GM12878 (cell line): ENCODE measurements at regions not wholly inside any gene's neighbourhood (a gene's known extent, or its start where the extent isn't known, plus 50 kb on each side); places are given as distances from the start of the nearest gene placed in this dataset.

ENCODE experiments used
- ATAC-seq: fragments of 200-7000 bp; cut with Tn5 transposase; 3 replicates; pipeline ENCODE4 v1.9.1; 2020; ENCODE audit warnings: mild to moderate bottlenecking, moderate library complexity
- BruUV-seq: library from RNA; stranded (reverse); fragments of 400-500 nt; replicated peaks from 2 replicates; lab custom pipeline; 2021; lab: Mats Ljungman, UMichigan
- CTCF ChIA-PET: fragments of 300-600 bp; sonication (Branson Sonifier 250); formaldehyde crosslinking; extraction: SDS; loops from one replicate; lab custom pipeline; 2021; ENCODE audit warnings: inconsistent platforms; lab: Yijun Ruan, JAX
- POLR2A ChIA-PET: fragments of 350-600 bp; formaldehyde crosslinking; extraction: SDS; loops from one replicate; lab custom pipeline; 2021; ENCODE audit warnings: inconsistent platforms; lab: Charles Lee
- RAD21 ChIA-PET: fragments of 300-600 bp; sonication (Branson Sonifier 250); formaldehyde crosslinking; loops from one replicate; lab custom pipeline; 2023; ENCODE audit warnings: antibody characterized with exemption; ENCODE audit not compliant: unreplicated experiment; lab: Charles Lee
- SMC1A ChIA-PET: fragments of 300-600 bp; sonication (Branson Sonifier 250); formaldehyde crosslinking; loops from one replicate; lab custom pipeline; 2023; ENCODE audit not compliant: unreplicated experiment, uncharacterized antibody; lab: Charles Lee
- DNase-seq: peaks from one replicate; pipeline ENCODE4 v3.0.0-alpha.2; 2011; ENCODE audit warnings: low read depth, low spot score
- FAIRE-seq: peaks from 3 replicates; lab custom pipeline; 2011; peaks lifted over from hg19 to GRCh38; lab: Jason Lieb, UNC
- H2AFZ ChIP-seq: 2 replicates; pipeline ENCODE4 v1.6.0; 2011; ENCODE audit warnings: low read depth, low read length, control low read depth; ENCODE audit not compliant: control insufficient read depth
- H3K27ac ChIP-seq: 2 replicates; pipeline ENCODE4 v1.5.1; 2011; ENCODE audit warnings: control low read depth; ENCODE audit not compliant: control insufficient read depth, insufficient read depth
- H3K27me3 ChIP-seq, 2 experiments: replicated peaks in 1 of 2; 2 replicates each; pipeline versions ENCODE4 v1.6.0 to v1.6.1; 2011; ENCODE audit warnings: low read length in 1 of 2; ENCODE audit not compliant: control insufficient read depth in 2 of 2, insufficient read depth in 2 of 2
- H3K36me3 ChIP-seq, 2 experiments: 2 replicates each; pipeline ENCODE4 v1.5.1; 2011; ENCODE audit warnings: low read length in 1 of 2; ENCODE audit not compliant: control insufficient read depth in 2 of 2, insufficient read depth in 2 of 2
- H3K4me1 ChIP-seq: 2 replicates; pipeline ENCODE4 v1.6.1; 2011; ENCODE audit warnings: mild to moderate bottlenecking, low read length, moderate library complexity, mixed read lengths; ENCODE audit not compliant: control insufficient read depth, insufficient read depth
- H3K4me2 ChIP-seq: 2 replicates; pipeline ENCODE4 v1.6.0; 2011; ENCODE audit warnings: control low read depth; ENCODE audit not compliant: control insufficient read depth, insufficient read depth
- H3K4me3 ChIP-seq: fragments of 200-600 bp; sonication (generic); 2 replicates; pipeline ENCODE4 v1.5.1; 2016
- H3K79me2 ChIP-seq: 2 replicates; pipeline ENCODE4 v1.6.0; 2011; ENCODE audit warnings: low read length; ENCODE audit not compliant: control insufficient read depth, insufficient read depth
- H3K9ac ChIP-seq: 2 replicates; pipeline ENCODE4 v1.8.0; 2011; ENCODE audit warnings: low read length, control low read depth, mixed read lengths; ENCODE audit not compliant: control insufficient read depth, insufficient read depth
- H3K9me3 ChIP-seq: replicated peaks from 3 replicates; pipeline ENCODE4 v1.5.1; 2011; ENCODE audit warnings: mild to moderate bottlenecking, low read length; ENCODE audit not compliant: control insufficient read depth, insufficient read depth
- H4K20me1 ChIP-seq: 2 replicates; pipeline ENCODE4 v1.6.0; 2011; ENCODE audit not compliant: control insufficient read depth, insufficient read depth
- CTCF ChIP-seq, 3 experiments: IDR thresholded peaks in 2 of 3; conservative IDR thresholded peaks in 1 of 3; 2 replicates each; pipeline ENCODE4 v1.5.1; 2011; ENCODE audit warnings: low read depth in 3 of 3, low read length in 3 of 3, mild to moderate bottlenecking in 3 of 3, control low read depth in 2 of 3, moderate library complexity in 2 of 3, inconsistent platforms in 1 of 3, mixed read lengths in 1 of 3; ENCODE audit not compliant: control insufficient read depth in 2 of 3, insufficient read depth in 1 of 3; ENCODE audit errors: extremely low read depth in 1 of 3
- MTA3 ChIP-seq: IDR thresholded peaks from 2 replicates; pipeline ENCODE4 v1.6.1; 2012; ENCODE audit warnings: low read length, inconsistent platforms, borderline replicate concordance
- MXI1 ChIP-seq: fragments of 150-350 bp; IDR thresholded peaks from 2 replicates; pipeline ENCODE4 v1.6.1; 2011; ENCODE audit warnings: low read depth, mild to moderate bottlenecking, inconsistent platforms, low read length, improper control_type of control experiment
- MYC ChIP-seq: IDR thresholded peaks from 2 replicates; pipeline ENCODE4 v1.6.1; 2011; ENCODE audit warnings: mild to moderate bottlenecking, low read length, moderate library complexity, inconsistent platforms; ENCODE audit not compliant: insufficient read depth, insufficient replicate concordance, insufficient read length, severe bottlenecking
- POLR2AphosphoS5 ChIP-seq: IDR thresholded peaks from 2 replicates; pipeline ENCODE4 v1.6.1; 2011; ENCODE audit warnings: mild to moderate bottlenecking, low read length, inconsistent platforms
- TBL1XR1 ChIP-seq: IDR thresholded peaks from 2 replicates; pipeline ENCODE4 v1.6.1; 2012; ENCODE audit warnings: low read depth, low read length, improper control_type of control experiment
- ZNF24 ChIP-seq: fragments of 450-650 bp; IDR thresholded peaks from 2 replicates; pipeline ENCODE4 v1.6.1; 2017; ENCODE audit warnings: antibody characterized with exemption, mild to moderate bottlenecking
- WGBS: methylation state at CpG from one replicate; pipeline ENCODE4 v1.1.6; 2016; ENCODE audit warnings: low lambda C conversion rate; ENCODE audit not compliant: insufficient replicate concordance, insufficient coverage; ENCODE audit errors: missing lambda C conversion rate; 5-methylcytosine and 5-hydroxymethylcytosine counted together
- in situ Hi-C: fragments of 300-500 bp; cut with MboI; formaldehyde crosslinking; loops from 9 replicates; pipeline ENCODE4 v1.14.3; 2018; ENCODE audit warnings: mixed read lengths
- intact Hi-C: fragments of 100-400 bp; cut with micrococcal nuclease; formaldehyde crosslinking; loops from one replicate; pipeline ENCODE4 v1.14.2; 2022; ENCODE audit not compliant: unreplicated experiment

GRCh38 chr12:113521708-113522107 is 50.0 kb upstream of the LHX5 start:
- BruUV-seq, result no TSS peak
- SMC1A ChIA-PET, result no interaction called here
- H3K27me3 ChIP-seq, result peaks cover 3 to 5% of the 10 kb centered on the region in 2 experiments
- intact Hi-C loops (no loop called here), in situ Hi-C loops (no loop called here)
- H3K79me2 ChIP-seq, result no peaks in the 10 kb centered on the region
- no peaks in the 10 kb centered on the region for H4K20me1 ChIP-seq
- H3K9ac ChIP-seq, result no peak overlapping the region
- ATAC-seq (no peak), DNase-seq (no peak)
- no peak for TF ChIP-seq MYC
- no peak for TF ChIP-seq CTCF (IDR thresholded peaks at IDR 0.05 in 2 of 3, conservative IDR thresholded peaks at IDR 0.05 in 1 of 3; ENCODE audit: control insufficient read depth in 2 of 3, extremely low read depth in 1 of 3, insufficient read depth in 1 of 3, low read depth in 3 of 3, low read length in 3 of 3)
- TF ChIP-seq ZNF24, result no peak
- TF ChIP-seq TBL1XR1, result no peak
- no peak for TF ChIP-seq MTA3
- no peak for TF ChIP-seq POLR2AphosphoS5
- TF ChIP-seq MXI1, result no peak
- TF ChIP-seq, all 136 proteins: peak for 0
- H3K27ac ChIP-seq, result no peak overlapping the region
- H3K36me3 ChIP-seq, result no peaks in the 10 kb centered on the region
- CTCF ChIA-PET, result no interaction called here
- H3K9me3 ChIP-seq, result no peaks in the 10 kb centered on the region
- no peak overlapping the region for H3K4me3 ChIP-seq
- POLR2A ChIA-PET, result no interaction called here
- no peaks in the 10 kb centered on the region for H3K4me1 ChIP-seq
- no peak for FAIRE-seq
- no peak overlapping the region for H2AFZ ChIP-seq
- 40% methylated on average over 8 of the region's 8 CpGs for WGBS
- RAD21 ChIA-PET, result no interaction called here
- H3K4me2 ChIP-seq, result no peak overlapping the region
